H1 (cell line): ENCODE measurements at regions not wholly inside any gene's neighbourhood (a gene's known extent, or its start where the extent isn't known, plus 50 kb on each side); places are given as distances from the start of the nearest gene placed in this dataset.

Experiments used
- CTCF ChIA-PET: fragments of 300-600 bp; sonication (Branson Sonifier 250); formaldehyde crosslinking; loops from one replicate; lab custom pipeline; 2021; ENCODE audit not compliant: partially characterized antibody; lab: Charles Lee
- POLR2A ChIA-PET: fragments of 300-600 bp; sonication (Branson Sonifier 250); formaldehyde crosslinking; loops from one replicate; lab custom pipeline; 2021; ENCODE audit warnings: inconsistent platforms; ENCODE audit not compliant: partially characterized antibody; lab: Charles Lee
- DNase-seq, 2 experiments: peaks; one replicate each; pipeline versions ENCODE4 v3.0.0 to v3.0.0-alpha.2; 2010 to 2022; ENCODE audit warnings: low spot score in 2 of 2, low read depth in 1 of 2, mixed read lengths in 1 of 2
- FAIRE-seq: peaks from 2 replicates; lab custom pipeline; 2011; peaks lifted over from hg19 to GRCh38; lab: Jason Lieb, UNC
- H2AFZ ChIP-seq: 2 replicates; pipeline ENCODE4 v1.8.1; 2012; ENCODE audit warnings: low read length, inconsistent platforms
- H2AK5ac ChIP-seq: 2 replicates; pipeline ENCODE4 v1.6.1; 2013; ENCODE audit warnings: low read depth, low read length
- H2BK120ac ChIP-seq: replicated peaks from 2 replicates; pipeline ENCODE3; 2013; ENCODE audit warnings: low read depth, low read length, inconsistent platforms
- H2BK12ac ChIP-seq: 2 replicates; pipeline ENCODE4 v1.6.1; 2013; ENCODE audit warnings: low read depth, low read length
- H2BK15ac ChIP-seq: 2 replicates; pipeline ENCODE4 v1.6.1; 2013; ENCODE audit warnings: low read length
- H2BK20ac ChIP-seq: 2 replicates; pipeline ENCODE4 v1.6.1; 2013; ENCODE audit warnings: low read length
- H2BK5ac ChIP-seq: 2 replicates; pipeline ENCODE4 v1.6.1; 2013; ENCODE audit warnings: low read depth, low read length
- H3K14ac ChIP-seq: 2 replicates; pipeline ENCODE4 v1.6.1; 2013; ENCODE audit warnings: inconsistent platforms; ENCODE audit not compliant: insufficient read length
- H3K18ac ChIP-seq: 2 replicates; pipeline ENCODE4 v1.6.1; 2013; ENCODE audit warnings: low read length; ENCODE audit errors: extremely low read depth
- H3K23ac ChIP-seq: 2 replicates; pipeline ENCODE4 v1.6.1; 2013; ENCODE audit warnings: inconsistent platforms; ENCODE audit not compliant: insufficient read length
- H3K23me2 ChIP-seq: 2 replicates; pipeline ENCODE4 v1.6.1; 2013; ENCODE audit warnings: low read depth, low read length
- H3K27ac ChIP-seq: 2 replicates; pipeline ENCODE4 v1.6.1; 2011; ENCODE audit warnings: low read depth, low read length, inconsistent platforms
- H3K27me3 ChIP-seq, 4 experiments: replicated peaks in 1 of 4; 1 replicate in 1 of 4; 2 replicates in 3 of 4; pipeline versions ENCODE4 v1.6.1 to v1.8.1; 2011 to 2013; ENCODE audit warnings: low read length in 3 of 4, mild to moderate bottlenecking in 3 of 4, inconsistent platforms in 2 of 4, mixed read lengths in 2 of 4, moderate library complexity in 1 of 4; ENCODE audit not compliant: control insufficient read depth in 3 of 4, insufficient read depth in 3 of 4; ENCODE audit errors: extremely low read depth in 1 of 4
- H3K36me3 ChIP-seq, 4 experiments: 2 replicates each; pipeline versions ENCODE4 v1.6.1 to v1.8.1; 2011 to 2013; ENCODE audit warnings: mild to moderate bottlenecking in 4 of 4, low read length in 3 of 4, moderate library complexity in 2 of 4, control low read depth in 1 of 4, inconsistent platforms in 1 of 4; ENCODE audit not compliant: insufficient read depth in 4 of 4, control insufficient read depth in 2 of 4
- H3K4ac ChIP-seq: replicated peaks from 2 replicates; pipeline ENCODE3; 2013; ENCODE audit warnings: low read length, low read depth, mixed read lengths, inconsistent platforms; ENCODE audit not compliant: insufficient read length
- H3K4me1 ChIP-seq, 4 experiments: replicated peaks in 1 of 4; 1 replicate in 1 of 4; 2 replicates in 3 of 4; pipeline versions ENCODE4 v1.6.1 to v1.8.1; 2011 to 2013; ENCODE audit warnings: low read length in 3 of 4, inconsistent platforms in 2 of 4, mixed read lengths in 1 of 4; ENCODE audit not compliant: insufficient read depth in 4 of 4, control insufficient read depth in 3 of 4
- H3K4me2 ChIP-seq, 2 experiments: 2 replicates each; pipeline versions ENCODE4 v1.6.1 to v1.8.1; 2011 to 2013; ENCODE audit warnings: low read depth in 2 of 2, low read length in 2 of 2, control low read depth in 1 of 2, inconsistent platforms in 1 of 2, mild to moderate bottlenecking in 1 of 2; ENCODE audit not compliant: insufficient read depth in 1 of 2
- H3K4me3 ChIP-seq, 4 experiments: fragments of 200-600, 300-600 bp in 1 of 4; sonication (generic), shearing (Covaris generic), sonication (Bioruptor Twin) in 1 of 4; 2 replicates each; pipeline versions ENCODE4 v1.5.1 to v1.8.1; 2011 to 2016; ENCODE audit warnings: low read length in 4 of 4, low read depth in 3 of 4, control low read depth in 2 of 4, inconsistent platforms in 2 of 4, mild to moderate bottlenecking in 2 of 4, mixed read lengths in 1 of 4, moderate library complexity in 1 of 4; ENCODE audit not compliant: insufficient read depth in 2 of 4; ENCODE audit errors: extremely low read depth in 1 of 4
- H3K56ac ChIP-seq: replicated peaks from 2 replicates; pipeline ENCODE3; 2013; ENCODE audit warnings: low read depth, mild to moderate bottlenecking, mixed read lengths, low read length, inconsistent platforms; ENCODE audit not compliant: insufficient read length
- H3K79me1 ChIP-seq: 2 replicates; pipeline ENCODE4 v1.6.1; 2013; ENCODE audit warnings: low read depth, low read length, control low read depth
- H3K79me2 ChIP-seq, 2 experiments: 2 replicates each; pipeline versions ENCODE4 v1.6.1 to v1.8.1; 2012 to 2013; ENCODE audit warnings: low read length in 2 of 2, mild to moderate bottlenecking in 2 of 2, inconsistent platforms in 1 of 2; ENCODE audit not compliant: insufficient read depth in 2 of 2, control insufficient read depth in 1 of 2
- H3K9ac ChIP-seq, 4 experiments: replicated peaks in 1 of 4; 1 replicate in 1 of 4; 2 replicates in 3 of 4; pipeline versions ENCODE4 v1.6.1 to v1.8.1; 2011 to 2013; ENCODE audit warnings: low read depth in 3 of 4, low read length in 3 of 4, control low read depth in 2 of 4, mild to moderate bottlenecking in 2 of 4, moderate library complexity in 2 of 4, inconsistent platforms in 1 of 4; ENCODE audit errors: extremely low read depth in 1 of 4
- H3K9me3 ChIP-seq, 2 experiments: 2 replicates each; pipeline versions ENCODE4 v1.6.1 to v1.8.1; 2012 to 2013; ENCODE audit warnings: mild to moderate bottlenecking in 2 of 2, moderate library complexity in 2 of 2, control low read depth in 1 of 2, inconsistent platforms in 1 of 2, low read depth in 1 of 2, low read length in 1 of 2, mixed read lengths in 1 of 2; ENCODE audit not compliant: insufficient read depth in 2 of 2
- H4K20me1 ChIP-seq, 2 experiments: replicated peaks in 1 of 2; 2 replicates each; pipeline versions ENCODE3 to v1.8.1; 2011 to 2013; ENCODE audit warnings: inconsistent platforms in 2 of 2, low read length in 2 of 2, mild to moderate bottlenecking in 1 of 2; ENCODE audit not compliant: insufficient read depth in 2 of 2, control insufficient read depth in 1 of 2
- H4K5ac ChIP-seq: 2 replicates; pipeline ENCODE4 v1.6.1; 2013; ENCODE audit warnings: low read length, low read depth, mixed read lengths, inconsistent platforms; ENCODE audit not compliant: insufficient read length
- H4K8ac ChIP-seq: 2 replicates; pipeline ENCODE4 v1.8.0; 2013; ENCODE audit warnings: mild to moderate bottlenecking, moderate library complexity, low read length, inconsistent platforms; ENCODE audit not compliant: insufficient read depth; ENCODE audit errors: extremely low read depth
- H4K91ac ChIP-seq: replicated peaks from 2 replicates; pipeline ENCODE3; 2013; ENCODE audit warnings: low read length, mixed read lengths, inconsistent platforms; ENCODE audit not compliant: insufficient read length
- NANOG ChIP-seq: IDR thresholded peaks from 2 replicates; pipeline ENCODE4 v1.6.1; 2011; ENCODE audit warnings: low read length, low read depth, mild to moderate bottlenecking, inconsistent platforms; ENCODE audit not compliant: insufficient read depth, poor library complexity, severe bottlenecking
- WGBS, 2 experiments: shearing (Covaris generic) in 1 of 2; methylation state at CpG; one replicate each; pipeline versions ENCODE4 v1.1.6 to v1.1.7; 2013 to 2015; ENCODE audit warnings: low lambda C conversion rate in 2 of 2, mixed read lengths in 2 of 2, inconsistent platforms in 1 of 2, low coverage in 1 of 2, missing lambda C conversion rate in 1 of 2; ENCODE audit not compliant: insufficient replicate concordance in 2 of 2, insufficient coverage in 1 of 2, insufficient read length in 1 of 2; ENCODE audit errors: extremely low coverage in 1 of 2, missing lambda C conversion rate in 1 of 2; 5-methylcytosine and 5-hydroxymethylcytosine counted together
- TF ChIP-seq, protein P1 (sequence below): IDR thresholded peaks from 2 replicates; pipeline ENCODE4 v1.6.1; 2011; ENCODE audit warnings: low read depth, mild to moderate bottlenecking, low read length; ENCODE audit not compliant: insufficient read depth

DNA sequence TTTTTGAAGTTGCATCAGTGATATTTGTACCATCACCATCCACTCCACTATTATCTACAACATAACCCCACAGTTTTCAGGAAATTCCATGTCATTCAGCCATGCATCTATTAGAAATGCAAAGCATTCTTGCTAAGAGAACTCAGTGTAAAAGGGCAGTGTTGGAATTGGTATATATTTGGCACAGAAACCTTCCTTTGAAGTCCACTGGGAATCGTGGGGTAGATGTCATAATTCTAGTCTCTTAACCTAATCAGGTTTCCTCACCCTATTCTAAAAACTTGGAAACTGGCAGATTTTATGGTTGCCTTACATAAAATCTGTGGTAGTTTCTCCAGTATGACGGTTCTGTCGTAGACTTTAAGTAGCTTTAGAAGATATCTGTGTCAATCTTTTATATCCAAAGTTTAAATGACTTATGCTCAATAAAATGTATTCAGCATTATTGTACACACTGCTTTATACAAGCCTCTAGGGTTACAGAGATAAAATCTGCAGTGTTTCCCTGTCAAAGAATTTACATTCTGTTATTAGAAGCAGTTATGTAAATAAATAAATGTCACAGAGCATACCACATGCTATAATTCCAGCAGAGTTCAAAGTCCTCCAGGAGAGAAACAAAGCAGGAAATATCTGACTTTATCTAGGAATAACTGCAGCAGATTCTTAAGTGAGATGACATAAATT is 704.4 kb upstream of the CELF2 start:
- no peaks in the 10 kb centered on the region for H3K4me1 ChIP-seq
- no peak overlapping the region for H3K4me2 ChIP-seq
- no peak overlapping the region for H3K23ac ChIP-seq
- no peaks in the 10 kb centered on the region for H3K79me2 ChIP-seq
- DNase-seq (no peak), FAIRE-seq (no peak)
- H3K23me2 ChIP-seq = no peaks in the 10 kb centered on the region
- H3K9ac ChIP-seq = no peak overlapping the region
- H3K14ac ChIP-seq = no peak overlapping the region
- H3K36me3 ChIP-seq = no peaks in the 10 kb centered on the region
- H3K4ac ChIP-seq = no peak overlapping the region
- no peak for TF ChIP-seq NANOG
- TF ChIP-seq, protein P1, sequence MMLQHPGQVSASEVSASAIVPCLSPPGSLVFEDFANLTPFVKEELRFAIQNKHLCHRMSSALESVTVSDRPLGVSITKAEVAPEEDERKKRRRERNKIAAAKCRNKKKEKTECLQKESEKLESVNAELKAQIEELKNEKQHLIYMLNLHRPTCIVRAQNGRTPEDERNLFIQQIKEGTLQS = no peak
- no peak overlapping the region for H2BK20ac ChIP-seq
- H4K20me1 ChIP-seq = no peaks in the 10 kb centered on the region
- H2BK15ac ChIP-seq = no peak overlapping the region
- no peak overlapping the region for H2AFZ ChIP-seq
- ChIA-PET POLR2A (no interaction called here), CTCF (no interaction called here)
- H3K18ac ChIP-seq = no peak overlapping the region
- no peaks in the 10 kb centered on the region for H3K9me3 ChIP-seq
- no peak overlapping the region for H3K56ac ChIP-seq
- 96% methylated on average over 3 of the region's 3 CpGs; no CpG with 5 or more reads in 1 of the 2 experiments for WGBS, 2 experiments
- H4K91ac ChIP-seq = no peak overlapping the region
- no peak overlapping the region for H4K8ac ChIP-seq
- H2AK5ac ChIP-seq = no peak overlapping the region
- H3K4me3 ChIP-seq = no peak overlapping the region
- no peak overlapping the region for H3K27ac ChIP-seq
- no peaks in the 10 kb centered on the region for H3K79me1 ChIP-seq
- H2BK5ac ChIP-seq = no peak overlapping the region
- H2BK12ac ChIP-seq = no peak overlapping the region
- no peak overlapping the region for H4K5ac ChIP-seq
- no peaks in the 10 kb centered on the region; a peak in 1 of 7 replicates for H3K27me3 ChIP-seq
- H2BK120ac ChIP-seq = no peak overlapping the region
